ENCODE measurements at regions not wholly inside any gene's neighbourhood (a gene's known extent, or its start where the extent isn't known, plus 50 kb on each side); places are given as distances from the start of the nearest gene placed in this dataset.

- TF ChIP-seq, protein P1, sequence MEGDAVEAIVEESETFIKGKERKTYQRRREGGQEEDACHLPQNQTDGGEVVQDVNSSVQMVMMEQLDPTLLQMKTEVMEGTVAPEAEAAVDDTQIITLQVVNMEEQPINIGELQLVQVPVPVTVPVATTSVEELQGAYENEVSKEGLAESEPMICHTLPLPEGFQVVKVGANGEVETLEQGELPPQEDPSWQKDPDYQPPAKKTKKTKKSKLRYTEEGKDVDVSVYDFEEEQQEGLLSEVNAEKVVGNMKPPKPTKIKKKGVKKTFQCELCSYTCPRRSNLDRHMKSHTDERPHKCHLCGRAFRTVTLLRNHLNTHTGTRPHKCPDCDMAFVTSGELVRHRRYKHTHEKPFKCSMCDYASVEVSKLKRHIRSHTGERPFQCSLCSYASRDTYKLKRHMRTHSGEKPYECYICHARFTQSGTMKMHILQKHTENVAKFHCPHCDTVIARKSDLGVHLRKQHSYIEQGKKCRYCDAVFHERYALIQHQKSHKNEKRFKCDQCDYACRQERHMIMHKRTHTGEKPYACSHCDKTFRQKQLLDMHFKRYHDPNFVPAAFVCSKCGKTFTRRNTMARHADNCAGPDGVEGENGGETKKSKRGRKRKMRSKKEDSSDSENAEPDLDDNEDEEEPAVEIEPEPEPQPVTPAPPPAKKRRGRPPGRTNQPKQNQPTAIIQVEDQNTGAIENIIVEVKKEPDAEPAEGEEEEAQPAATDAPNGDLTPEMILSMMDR (IDR thresholded peaks at IDR 0.05), result no peak
- TF ChIP-seq ZFX (IDR thresholded peaks at IDR 0.05; ENCODE audit: borderline replicate concordance), result no peak
Measured at GRCh38 chr14:36055681-36056225, 120.8 kb downstream of the PTCSC3 start.

All from 22Rv1 (cell line).